OCI-LY3 (cell line): ENCODE measurements at regions not wholly inside any gene's neighbourhood (a gene's known extent, or its start where the extent isn't known, plus 50 kb on each side); places are given as distances from the start of the nearest gene placed in this dataset.
"Not testable (repeated sequence)": the region's sequence is repeated elsewhere in the genome, so short reads cannot be mapped to it uniquely, and the experiment has no call there.

ENCODE experiments used
- H2AFZ ChIP-seq: fragments of 200-600, 300-600 bp; shearing (Covaris generic); 2 replicates; pipeline ENCODE4 v1.6.0; 2014; ENCODE audit warnings: antibody characterized with exemption, low read depth, low read length
- H3K27ac ChIP-seq: fragments of 200-600, 300-600 bp; sonication (generic); 2 replicates; pipeline ENCODE4 v1.5.1; 2014; ENCODE audit warnings: mild to moderate bottlenecking, low read length, moderate library complexity, mixed read lengths
- H3K27me3 ChIP-seq: fragments of 200-600, 300-600 bp; sonication (generic); 2 replicates; pipeline ENCODE4 v1.6.1; 2014; ENCODE audit warnings: low read depth, low read length, mixed read lengths
- H3K36me3 ChIP-seq: fragments of 200-600, 300-600 bp; sonication (generic); replicated peaks from 2 replicates; pipeline ENCODE3; 2014; ENCODE audit warnings: low read depth, low read length, mixed read lengths
- H3K4me1 ChIP-seq: fragments of 300-600, 200-600 bp; sonication (generic); 2 replicates; pipeline ENCODE4 v1.6.1; 2014; ENCODE audit warnings: low read length, mixed read lengths
- H3K4me2 ChIP-seq: fragments of 200-600, 300-600 bp; sonication (generic); 2 replicates; pipeline ENCODE4 v1.6.1; 2014; ENCODE audit warnings: low read length, mixed read lengths
- H3K4me3 ChIP-seq: fragments of 300-600, 200-600 bp; sonication (generic); 2 replicates; pipeline ENCODE4 v1.5.1; 2014; ENCODE audit warnings: antibody characterized with exemption, mild to moderate bottlenecking, low read length, moderate library complexity
- H3K79me2 ChIP-seq: fragments of 300-600, 200-600 bp; shearing (Covaris generic); 2 replicates; pipeline ENCODE4 v1.6.1; 2014; ENCODE audit warnings: mild to moderate bottlenecking, low read length, mixed read lengths
- H3K9ac ChIP-seq: fragments of 300-600, 200-600 bp; shearing (Covaris generic); 2 replicates; pipeline ENCODE4 v1.6.0; 2014; ENCODE audit warnings: mild to moderate bottlenecking, low read length, moderate library complexity
- H3K9me3 ChIP-seq: fragments of 200-600, 300-600 bp; shearing (Covaris generic); 2 replicates; pipeline ENCODE4 v1.6.1; 2014; ENCODE audit warnings: low read length, mixed read lengths; ENCODE audit not compliant: insufficient read depth
- H4K20me1 ChIP-seq: fragments of 200-600, 300-600 bp; sonication (generic); 2 replicates; pipeline ENCODE4 v1.6.1; 2016; ENCODE audit warnings: low read length, mixed read lengths; ENCODE audit not compliant: insufficient read depth
- CTCF ChIP-seq: fragments of 200-600, 300-600 bp; sonication (generic); IDR thresholded peaks from 2 replicates; pipeline ENCODE4 v1.5.1; 2014; ENCODE audit warnings: antibody characterized with exemption, low read length, low read depth
- EZH2phosphoT487 ChIP-seq: fragments of 200-600 bp; shearing (Covaris generic); IDR thresholded peaks from 2 replicates; pipeline ENCODE4 v1.6.1; 2018; ENCODE audit warnings: antibody characterized with exemption, mixed run types, low read depth

DNA sequence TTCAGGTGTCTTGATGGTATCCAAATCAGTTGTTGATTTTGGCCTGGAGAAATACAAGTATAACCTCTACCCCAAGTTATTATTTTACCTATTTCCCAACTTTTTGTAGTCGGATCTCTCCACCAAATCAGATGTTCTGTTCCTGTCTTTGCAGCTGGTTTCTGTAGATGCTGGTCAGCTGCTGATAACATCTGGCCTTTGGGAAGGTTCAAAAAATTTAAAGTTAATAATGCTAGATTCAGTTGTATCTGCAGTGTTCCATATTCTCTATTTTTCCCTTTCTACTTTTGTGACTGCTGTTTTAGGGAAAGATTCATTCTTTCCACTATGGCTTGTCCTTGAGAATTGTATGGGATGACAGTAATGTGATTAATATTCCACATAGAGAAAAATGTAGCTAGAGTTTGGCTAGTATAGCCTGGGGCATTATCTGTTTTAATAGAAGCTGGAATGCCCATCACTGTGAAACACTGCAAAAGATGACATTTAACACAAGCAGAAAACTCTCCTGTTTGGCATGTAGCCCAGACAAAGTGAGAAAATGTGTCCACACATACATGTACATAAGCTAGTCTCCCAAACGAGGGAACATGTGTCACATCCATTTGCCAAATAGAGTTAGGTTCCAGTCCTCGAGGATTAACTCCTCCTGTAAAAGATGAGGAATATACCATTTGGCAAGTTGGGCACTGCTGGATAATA lies 99.2 kb downstream of the ZNF100 start:
- not testable (repeated sequence) for H3K4me2 ChIP-seq, H3K79me2 ChIP-seq, H4K20me1 ChIP-seq, H3K4me3 ChIP-seq, H3K9ac ChIP-seq, H2AFZ ChIP-seq, H3K36me3 ChIP-seq, H3K9me3 ChIP-seq, H3K27ac ChIP-seq, H3K27me3 ChIP-seq, H3K4me1 ChIP-seq

- no peak overlapping the region for H2AFZ ChIP-seq
- TF ChIP-seq CTCF, result no peak
- TF ChIP-seq EZH2phosphoT487, result no peak
- H3K4me2 ChIP-seq, result no peak overlapping the region
- H3K36me3 ChIP-seq, result no peaks in the 10 kb centered on the region
- H3K4me3 ChIP-seq, result no peak overlapping the region
- H4K20me1 ChIP-seq, result no peaks in the 10 kb centered on the region
- H3K9me3 ChIP-seq, result peaks cover 14% of the 10 kb centered on the region; the same call in 1 of the 2 replicates
- no peak overlapping the region for H3K9ac ChIP-seq
- no peak overlapping the region for H3K27ac ChIP-seq
- H3K79me2 ChIP-seq, result no peaks in the 10 kb centered on the region
- no peaks in the 10 kb centered on the region for H3K27me3 ChIP-seq
- H3K4me1 ChIP-seq, result no peaks in the 10 kb centered on the region
These were observed 111.7 kb downstream of the ZNF100 start for GRCh38 chr19:21655540-21656126.

- not testable (repeated sequence) for H3K27ac ChIP-seq, H3K79me2 ChIP-seq, H2AFZ ChIP-seq, H3K4me1 ChIP-seq, H3K4me3 ChIP-seq, H4K20me1 ChIP-seq, H3K36me3 ChIP-seq, H3K4me2 ChIP-seq, H3K9ac ChIP-seq, H3K27me3 ChIP-seq
- H3K9me3 ChIP-seq, result peaks cover 14% of the 10 kb centered on the region; the same call in 1 of the 2 replicates
These were observed 115.9 kb downstream of the ZNF100 start for GRCh38 chr19:21651478-21651877.

- no peaks in the 10 kb centered on the region for H3K27me3 ChIP-seq
- no peak overlapping the region for H3K4me3 ChIP-seq
- H3K79me2 ChIP-seq, result no peaks in the 10 kb centered on the region
- no peaks in the 10 kb centered on the region for H3K4me1 ChIP-seq
- no peak overlapping the region for H3K4me2 ChIP-seq
- TF ChIP-seq EZH2phosphoT487 (no peak), CTCF (no peak)
- H4K20me1 ChIP-seq, result no peaks in the 10 kb centered on the region
- H3K36me3 ChIP-seq, result no peaks in the 10 kb centered on the region
- no peak overlapping the region for H2AFZ ChIP-seq
- no peaks in the 10 kb centered on the region for H3K9me3 ChIP-seq
- no peak overlapping the region for H3K27ac ChIP-seq
- H3K9ac ChIP-seq, result no peak overlapping the region
These were observed 128.6 kb downstream of the ZNF100 start for GRCh38 chr19:21638776-21639175.

- Histone ChIP-seq H3K79me2 (no peaks in the 10 kb centered on the region), H3K9ac (no peak overlapping the region), H3K4me1 (no peaks in the 10 kb centered on the region), H3K4me3 (no peak overlapping the region), H3K27ac (no peak overlapping the region), H3K36me3 (no peaks in the 10 kb centered on the region), H3K27me3 (no peaks in the 10 kb centered on the region), H2AFZ (no peak overlapping the region), H3K4me2 (no peak overlapping the region), H3K9me3 (no peaks in the 10 kb centered on the region), H4K20me1 (no peaks in the 10 kb centered on the region)
- TF ChIP-seq EZH2phosphoT487, result no peak
- TF ChIP-seq CTCF, result no peak
These were observed 121.7 kb downstream of the ZNF429 start for GRCh38 chr19:21626924-21627697.
